HCT116 (cell line): ENCODE measurements at regions not wholly inside any gene's neighbourhood (a gene's known extent, or its start where the extent isn't known, plus 50 kb on each side); places are given as distances from the start of the nearest gene placed in this dataset.

Experiments used
- ATAC-seq: fragments of 200-7000 bp; cut with Tn5 transposase; 2 replicates; pipeline ENCODE4 v1.9.1; 2020; ENCODE audit warnings: mild to moderate bottlenecking, moderate library complexity
- BruUV-seq: library from RNA; stranded (reverse); fragments of 400-500 nt; replicated peaks from 2 replicates; lab custom pipeline; 2021; lab: Mats Ljungman, UMichigan
- CTCF ChIA-PET: fragments of 300-600 bp; sonication (Branson Sonifier 250); formaldehyde crosslinking; loops from one replicate; lab custom pipeline; 2021; ENCODE audit warnings: antibody characterized with exemption; lab: Charles Lee
- POLR2A ChIA-PET: fragments of 300-600, 350-600 bp; sonication (Branson Sonifier 250); formaldehyde crosslinking; loops from one replicate; lab custom pipeline; 2021; ENCODE audit warnings: antibody characterized with exemption; lab: Charles Lee
- RAD21 ChIA-PET, 2 experiments: fragments of 300-600 bp; sonication (Branson Sonifier 250); formaldehyde crosslinking; loops; one replicate each; lab custom pipeline; 2023; ENCODE audit warnings: low total read pairs in 2 of 2; ENCODE audit not compliant: uncharacterized antibody in 2 of 2, unreplicated experiment in 2 of 2, low non-redundant PET in 1 of 2; lab: Charles Lee
- DNase-seq: peaks from one replicate; pipeline ENCODE4 v3.0.0-alpha.2; 2010; ENCODE audit warnings: low read depth, low spot score
- H2AFZ ChIP-seq: fragments of 200-600 bp; shearing (Covaris generic), sonication (generic); 2 replicates; pipeline ENCODE4 v1.6.1; 2017; ENCODE audit warnings: low read depth, mixed run types, mixed read lengths, antibody characterized with exemption, low read length; ENCODE audit not compliant: poor library complexity, severe bottlenecking
- H3K27ac ChIP-seq: 2 replicates; pipeline ENCODE4 v1.5.1; 2012; ENCODE audit warnings: low read depth, low read length
- H3K27me3 ChIP-seq: fragments of 200-600 bp; sonication (generic); 2 replicates; pipeline ENCODE4 v1.6.1; 2016; ENCODE audit warnings: mixed run types, low read length, mixed read lengths; ENCODE audit not compliant: insufficient read depth
- H3K36me3 ChIP-seq, 2 experiments: fragments of 200-500 bp in 1 of 2; fragments of 200-600 bp in 1 of 2; sonication (Bioruptor generic) in 1 of 2; sonication (generic) in 1 of 2; 2 replicates each; pipeline versions ENCODE4 v1.5.1 to v1.6.1; 2014 to 2016; ENCODE audit warnings: low read length in 2 of 2, inconsistent platforms in 1 of 2, mixed read lengths in 1 of 2, mixed run types in 1 of 2; ENCODE audit not compliant: insufficient read depth in 2 of 2, control insufficient read depth in 1 of 2
- H3K4me1 ChIP-seq, 2 experiments: fragments of 200-600 bp in 1 of 2; sonication (generic) in 1 of 2; 2 replicates each; pipeline versions ENCODE4 v1.5.1 to v1.6.1; 2012 to 2017; ENCODE audit warnings: low read length in 2 of 2, inconsistent platforms in 1 of 2, mild to moderate bottlenecking in 1 of 2, mixed read lengths in 1 of 2, mixed run types in 1 of 2, moderate library complexity in 1 of 2; ENCODE audit not compliant: insufficient read depth in 2 of 2, control insufficient read depth in 1 of 2
- H3K4me2 ChIP-seq: fragments of 200-600 bp; sonication (generic); 2 replicates; pipeline ENCODE4 v1.6.1; 2017; ENCODE audit warnings: mixed run types, low read length, mixed read lengths
- H3K4me3 ChIP-seq, 2 experiments: fragments of 200-600 bp in 1 of 2; sonication (generic) in 1 of 2; replicated peaks in 1 of 2; 2 replicates each; pipeline ENCODE4 v1.5.1; 2011 to 2016; ENCODE audit warnings: low read length in 2 of 2, control low read depth in 1 of 2, low read depth in 1 of 2, mild to moderate bottlenecking in 1 of 2, mixed read lengths in 1 of 2, mixed run types in 1 of 2
- H3K79me2 ChIP-seq: fragments of 200-600 bp; sonication (generic); 2 replicates; pipeline ENCODE4 v1.6.1; 2017; ENCODE audit warnings: mild to moderate bottlenecking, mixed run types, low read length, moderate library complexity, mixed read lengths; ENCODE audit not compliant: insufficient read depth
- H3K9ac ChIP-seq: fragments of 200-600 bp; sonication (generic); 2 replicates; pipeline ENCODE4 v1.6.1; 2016; ENCODE audit warnings: low read length, mixed read lengths
- H3K9me2 ChIP-seq: fragments of 200-600 bp; sonication (generic), shearing (Covaris generic); 2 replicates; pipeline ENCODE4 v1.6.1; 2017; ENCODE audit warnings: mixed run types, mild to moderate bottlenecking, moderate library complexity; ENCODE audit not compliant: insufficient read depth
- H3K9me3 ChIP-seq, 2 experiments: fragments of 200-500 bp in 1 of 2; fragments of 200-600 bp in 1 of 2; sonication (Bioruptor generic) in 1 of 2; sonication (generic) in 1 of 2; 2 replicates each; pipeline ENCODE4 v1.6.1; 2014 to 2017; ENCODE audit warnings: low read length in 2 of 2, mixed read lengths in 2 of 2, inconsistent platforms in 1 of 2, low read depth in 1 of 2, mild to moderate bottlenecking in 1 of 2, mixed run types in 1 of 2, moderate library complexity in 1 of 2; ENCODE audit not compliant: control insufficient read depth in 1 of 2, insufficient read depth in 1 of 2
- H4K20me1 ChIP-seq: fragments of 200-600 bp; sonication (generic), shearing (Covaris generic); 2 replicates; pipeline ENCODE4 v1.6.1; 2017; ENCODE audit warnings: mixed run types, mild to moderate bottlenecking, moderate library complexity; ENCODE audit not compliant: insufficient read depth
- EGR1 ChIP-seq: IDR thresholded peaks from 2 replicates; pipeline ENCODE4 v1.6.1; 2012; ENCODE audit warnings: low read depth
- ELF1 ChIP-seq: IDR thresholded peaks from 2 replicates; pipeline ENCODE4 v1.6.1; 2012; ENCODE audit warnings: low read depth, borderline replicate concordance
- MAX ChIP-seq: IDR thresholded peaks from 2 replicates; pipeline ENCODE4 v1.6.1; 2012
- RAD21 ChIP-seq: IDR thresholded peaks from 2 replicates; pipeline ENCODE4 v1.6.1; 2012; ENCODE audit warnings: low read depth, mild to moderate bottlenecking
- SIN3A ChIP-seq: IDR thresholded peaks from 2 replicates; pipeline ENCODE4 v1.6.1; 2012; ENCODE audit warnings: low read depth
- YY1 ChIP-seq: IDR thresholded peaks from 2 replicates; pipeline ENCODE4 v1.6.1; 2011; ENCODE audit warnings: low read length, low read depth, moderate library complexity, mild to moderate bottlenecking; ENCODE audit not compliant: insufficient replicate concordance; ENCODE audit errors: extremely low read depth
- ZFX ChIP-seq: fragments of 450-650 bp; IDR thresholded peaks from 2 replicates; pipeline ENCODE4 v1.6.1; 2017
- intact Hi-C: fragments of 100-400 bp; cut with micrococcal nuclease; formaldehyde crosslinking; loops from 2 replicates; pipeline ENCODE4 v1.10.0; 2022
- TF ChIP-seq, protein P1 (sequence below): IDR thresholded peaks from 2 replicates; pipeline ENCODE4 v1.6.1; 2012
- TF ChIP-seq, protein P2 (sequence below): IDR thresholded peaks from 2 replicates; pipeline ENCODE4 v1.6.1; 2012; ENCODE audit warnings: low read depth

DNA sequence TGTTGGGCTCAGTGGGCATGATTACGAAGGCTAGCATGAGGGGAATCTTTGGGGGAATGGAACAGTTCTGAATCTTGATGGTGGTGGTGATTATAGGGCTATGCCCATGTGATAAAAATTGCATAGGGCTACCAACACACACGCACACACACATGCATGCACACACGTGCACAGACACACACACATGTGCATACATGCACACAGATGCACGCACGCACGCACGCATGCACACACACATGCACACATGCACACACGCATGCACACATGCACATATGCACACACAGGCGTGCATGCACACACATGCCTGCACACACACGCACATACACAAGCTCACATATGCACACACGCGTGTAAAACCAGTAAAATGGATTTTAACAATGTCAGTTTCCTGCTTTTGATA is 85.9 kb downstream of the MUC16 start:
- Histone ChIP-seq H3K4me1 (no peaks in the 10 kb centered on the region), H4K20me1 (no peaks in the 10 kb centered on the region), H3K27me3 (no peaks in the 10 kb centered on the region), H3K9ac (no peak overlapping the region), H3K36me3 (no peaks in the 10 kb centered on the region), H3K4me2 (no peak overlapping the region), H2AFZ (no peak overlapping the region), H3K79me2 (no peaks in the 10 kb centered on the region), H3K9me3 (no peaks in the 10 kb centered on the region), H3K27ac (no peak overlapping the region), H3K4me3 (no peak overlapping the region), H3K9me2 (no peaks in the 10 kb centered on the region)
- CTCF ChIA-PET, result no interaction called here
- no peak for DNase-seq
- TF ChIP-seq, protein P1, sequence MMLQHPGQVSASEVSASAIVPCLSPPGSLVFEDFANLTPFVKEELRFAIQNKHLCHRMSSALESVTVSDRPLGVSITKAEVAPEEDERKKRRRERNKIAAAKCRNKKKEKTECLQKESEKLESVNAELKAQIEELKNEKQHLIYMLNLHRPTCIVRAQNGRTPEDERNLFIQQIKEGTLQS, result no peak
- TF ChIP-seq ELF1 (no peak), SIN3A (no peak), MAX (no peak), RAD21 (no peak), ZFX (no peak), YY1 (no peak), EGR1 (no peak)
- TF ChIP-seq, protein P2, sequence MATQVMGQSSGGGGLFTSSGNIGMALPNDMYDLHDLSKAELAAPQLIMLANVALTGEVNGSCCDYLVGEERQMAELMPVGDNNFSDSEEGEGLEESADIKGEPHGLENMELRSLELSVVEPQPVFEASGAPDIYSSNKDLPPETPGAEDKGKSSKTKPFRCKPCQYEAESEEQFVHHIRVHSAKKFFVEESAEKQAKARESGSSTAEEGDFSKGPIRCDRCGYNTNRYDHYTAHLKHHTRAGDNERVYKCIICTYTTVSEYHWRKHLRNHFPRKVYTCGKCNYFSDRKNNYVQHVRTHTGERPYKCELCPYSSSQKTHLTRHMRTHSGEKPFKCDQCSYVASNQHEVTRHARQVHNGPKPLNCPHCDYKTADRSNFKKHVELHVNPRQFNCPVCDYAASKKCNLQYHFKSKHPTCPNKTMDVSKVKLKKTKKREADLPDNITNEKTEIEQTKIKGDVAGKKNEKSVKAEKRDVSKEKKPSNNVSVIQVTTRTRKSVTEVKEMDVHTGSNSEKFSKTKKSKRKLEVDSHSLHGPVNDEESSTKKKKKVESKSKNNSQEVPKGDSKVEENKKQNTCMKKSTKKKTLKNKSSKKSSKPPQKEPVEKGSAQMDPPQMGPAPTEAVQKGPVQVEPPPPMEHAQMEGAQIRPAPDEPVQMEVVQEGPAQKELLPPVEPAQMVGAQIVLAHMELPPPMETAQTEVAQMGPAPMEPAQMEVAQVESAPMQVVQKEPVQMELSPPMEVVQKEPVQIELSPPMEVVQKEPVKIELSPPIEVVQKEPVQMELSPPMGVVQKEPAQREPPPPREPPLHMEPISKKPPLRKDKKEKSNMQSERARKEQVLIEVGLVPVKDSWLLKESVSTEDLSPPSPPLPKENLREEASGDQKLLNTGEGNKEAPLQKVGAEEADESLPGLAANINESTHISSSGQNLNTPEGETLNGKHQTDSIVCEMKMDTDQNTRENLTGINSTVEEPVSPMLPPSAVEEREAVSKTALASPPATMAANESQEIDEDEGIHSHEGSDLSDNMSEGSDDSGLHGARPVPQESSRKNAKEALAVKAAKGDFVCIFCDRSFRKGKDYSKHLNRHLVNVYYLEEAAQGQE, result no peak
- RAD21 ChIA-PET, result no interaction called here
- ATAC-seq, result no peak
- intact Hi-C loops, result no loop called here
- POLR2A ChIA-PET, result no interaction called here
- BruUV-seq, result no TSS peak
